ENCODE measurements at regions not wholly inside any gene's neighbourhood (a gene's known extent, or its start where the extent isn't known, plus 50 kb on each side); places are given as distances from the start of the nearest gene placed in this dataset.

DNA sequence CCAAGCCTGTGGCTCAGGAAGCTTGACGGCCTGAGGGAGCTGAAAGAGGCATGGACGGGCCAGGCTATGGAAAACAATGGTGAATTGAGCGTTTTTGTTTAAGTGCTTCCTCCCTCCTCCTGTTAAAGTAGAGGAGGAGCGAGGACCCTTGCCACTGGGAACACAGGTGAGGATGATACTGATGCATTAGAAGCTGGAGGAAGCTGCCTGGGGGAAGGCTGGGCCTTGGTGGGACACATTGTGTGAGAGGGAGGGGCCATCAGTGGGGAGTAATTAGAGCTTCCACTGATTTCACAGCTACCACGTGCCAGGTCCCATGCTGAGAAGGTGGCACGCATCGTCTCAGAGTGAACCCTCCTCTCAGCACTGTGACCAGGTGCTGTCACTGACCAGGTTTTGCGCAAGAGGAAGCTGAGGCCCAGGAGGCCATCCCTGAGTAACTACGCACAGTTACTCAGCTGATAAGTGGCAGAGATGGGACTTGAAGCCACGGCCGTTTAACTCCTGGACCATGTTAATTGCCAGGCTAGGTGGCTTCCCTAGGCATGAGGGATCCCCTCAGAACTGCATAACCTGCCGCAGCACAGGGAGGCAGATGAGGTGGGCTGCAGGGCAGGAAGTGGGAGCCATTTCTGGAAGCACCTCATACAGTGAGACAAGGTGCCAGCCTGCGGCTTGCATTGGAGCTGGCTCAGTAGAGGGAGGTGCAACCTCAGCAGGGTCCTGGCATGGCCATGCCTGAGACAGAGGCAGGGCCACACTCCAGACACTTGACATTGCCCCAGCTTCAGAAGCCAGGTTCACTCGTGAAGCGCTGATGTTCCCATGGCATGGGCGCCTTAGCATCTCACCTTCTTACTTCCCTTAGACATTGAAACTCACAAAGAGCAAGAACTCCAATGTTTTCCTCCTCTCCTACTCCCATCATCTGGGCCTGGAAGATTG lies 195.3 kb upstream of the MVB12B start:
- H3K36me3 ChIP-seq (ENCODE audit: control insufficient read depth in 2 of 4, insufficient read depth in 4 of 4, low read length in 3 of 4): no peaks in the 10 kb centered on the region
- H3K56ac ChIP-seq (replicated peaks; ENCODE audit: insufficient read length, low read depth, low read length): no peak overlapping the region
- H2BK12ac ChIP-seq (ENCODE audit: low read depth, low read length): no peak overlapping the region
- no peak overlapping the region for H3K4ac ChIP-seq (replicated peaks; ENCODE audit: insufficient read length, low read depth, low read length)
- H4K91ac ChIP-seq (replicated peaks; ENCODE audit: insufficient read length, low read length): no peak overlapping the region
- H2AK5ac ChIP-seq (ENCODE audit: low read depth, low read length): 0 out of 2 replicates have a peak overlapping the region, but pooled peaks have one; percentile 65
- POLR2A ChIA-PET (ENCODE audit: partially characterized antibody): no interaction called here
- no peaks in the 10 kb centered on the region for H3K79me1 ChIP-seq (ENCODE audit: low read depth, low read length)
- H4K5ac ChIP-seq (ENCODE audit: insufficient read length, low read depth, low read length): no peak overlapping the region
- H2BK120ac ChIP-seq (replicated peaks; ENCODE audit: low read depth, low read length): no peak overlapping the region
- DNase-seq (ENCODE audit: low read depth in 1 of 2, low spot score in 2 of 2) (peak in 1 of 2 experiments; percentile 17), FAIRE-seq (no peak)
- no peak overlapping the region for H3K23ac ChIP-seq (ENCODE audit: insufficient read length)
- WGBS, 2 experiments (ENCODE audit: extremely low coverage in 1 of 2, insufficient coverage in 1 of 2, insufficient read length in 1 of 2, insufficient replicate concordance in 2 of 2, low coverage in 1 of 2, low lambda C conversion rate in 2 of 2, missing lambda C conversion rate in 1 of 2): 89% methylated on average over 16 of the region's 16 CpGs; no CpG with 5 or more reads in 1 of the 2 experiments
- H3K27ac ChIP-seq (ENCODE audit: low read depth, low read length): no peak overlapping the region
- no peaks in the 10 kb centered on the region for H3K79me2 ChIP-seq (ENCODE audit: control insufficient read depth in 1 of 2, insufficient read depth in 2 of 2, low read length in 2 of 2)
- peaks cover 0 to 3% of the 10 kb centered on the region in 2 experiments; a peak in 1 of 4 replicates for H3K9me3 ChIP-seq (ENCODE audit: insufficient read depth in 2 of 2, low read depth in 1 of 2, low read length in 1 of 2)
- H2BK20ac ChIP-seq (ENCODE audit: low read length): no peak overlapping the region
- no peaks in the 10 kb centered on the region for H4K20me1 ChIP-seq (replicated peaks in 1 of 2; ENCODE audit: control insufficient read depth in 1 of 2, insufficient read depth in 2 of 2, low read length in 2 of 2)
- H3K9ac ChIP-seq (replicated peaks in 1 of 4; ENCODE audit: extremely low read depth in 1 of 4, low read depth in 3 of 4, low read length in 3 of 4): no peak overlapping the region
- no peak overlapping the region for H3K4me3 ChIP-seq (ENCODE audit: extremely low read depth in 1 of 4, insufficient read depth in 2 of 4, low read depth in 3 of 4, low read length in 4 of 4)
- no peak overlapping the region for H2BK5ac ChIP-seq (ENCODE audit: low read depth, low read length)
- no peak overlapping the region for H3K4me2 ChIP-seq (ENCODE audit: insufficient read depth in 1 of 2, low read depth in 2 of 2, low read length in 2 of 2)
- H2AFZ ChIP-seq (ENCODE audit: low read length): peak overlapping the region; percentile 40; the same call in 1 of the 2 replicates
- H3K4me1 ChIP-seq (replicated peaks in 1 of 4; ENCODE audit: control insufficient read depth in 3 of 4, insufficient read depth in 4 of 4, low read length in 3 of 4): no peaks in the 10 kb centered on the region; a peak in 1 of 7 replicates
- H3K18ac ChIP-seq (ENCODE audit: extremely low read depth, low read length): no peak overlapping the region
- H3K23me2 ChIP-seq (ENCODE audit: low read depth, low read length): no peaks in the 10 kb centered on the region; the same call in 1 of the 2 replicates
- 0 out of 7 replicates have a peak, but pooled peaks cover 0 to 2% (median 0%) of the 10 kb centered on the region in 4 experiments for H3K27me3 ChIP-seq (replicated peaks in 1 of 4; ENCODE audit: control insufficient read depth in 3 of 4, extremely low read depth in 1 of 4, insufficient read depth in 3 of 4, low read length in 3 of 4)
- no peak overlapping the region for H4K8ac ChIP-seq (ENCODE audit: extremely low read depth, insufficient read depth, low read length)
- H2BK15ac ChIP-seq (ENCODE audit: low read length): no peak overlapping the region
- no peak overlapping the region for H3K14ac ChIP-seq (ENCODE audit: insufficient read length)
- CTCF ChIA-PET (ENCODE audit: partially characterized antibody): interaction anchor here (0.6 to 1.5 kb wide), 4 partner anchors 9 to 417 kb away, joined by 3 to 7 read pairs (median 3); no protein-coding TSS in a partner anchor
- TF ChIP-seq BRCA1 (IDR thresholded peaks at IDR 0.05; ENCODE audit: low read depth, low read length) (no peak), KDM5A (IDR thresholded peaks at IDR 0.05; ENCODE audit: low read length) (no peak), GABPA (IDR thresholded peaks at IDR 0.05; ENCODE audit: borderline replicate concordance, insufficient read depth, low read length) (no peak), CTBP2 (IDR thresholded peaks at IDR 0.05; ENCODE audit: borderline replicate concordance, insufficient read depth, insufficient read length, low read length) (no peak), YY1 (IDR thresholded peaks at IDR 0.05; ENCODE audit: low read depth, low read length) (no peak), TAF1 (IDR thresholded peaks at IDR 0.05; ENCODE audit: low read depth, low read length) (no peak), SIN3A (conservative IDR thresholded peaks at IDR 0.05 in 1 of 2, IDR thresholded peaks at IDR 0.05 in 1 of 2; ENCODE audit: low read depth in 1 of 2, low read length in 2 of 2) (no peak), EGR1 (IDR thresholded peaks at IDR 0.05; ENCODE audit: borderline replicate concordance, low read depth, low read length) (no peak), KDM1A (IDR thresholded peaks at IDR 0.05; ENCODE audit: borderline replicate concordance, low read length) (no peak), POLR2AphosphoS5 (IDR thresholded peaks at IDR 0.05; ENCODE audit: low read depth, low read length) (no peak), PHF8 (conservative IDR thresholded peaks at IDR 0.05; ENCODE audit: low read depth, low read length) (no peak)
- TF ChIP-seq, protein P1, sequence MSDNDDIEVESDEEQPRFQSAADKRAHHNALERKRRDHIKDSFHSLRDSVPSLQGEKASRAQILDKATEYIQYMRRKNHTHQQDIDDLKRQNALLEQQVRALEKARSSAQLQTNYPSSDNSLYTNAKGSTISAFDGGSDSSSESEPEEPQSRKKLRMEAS (IDR thresholded peaks at IDR 0.05): no peak
